ENCODE measurements at regions not wholly inside any gene's neighbourhood (a gene's known extent, or its start where the extent isn't known, plus 50 kb on each side); places are given as distances from the start of the nearest gene placed in this dataset.
"Not testable (repeated sequence)": the region's sequence is repeated elsewhere in the genome, so short reads cannot be mapped to it uniquely, and the experiment has no call there.

DNA sequence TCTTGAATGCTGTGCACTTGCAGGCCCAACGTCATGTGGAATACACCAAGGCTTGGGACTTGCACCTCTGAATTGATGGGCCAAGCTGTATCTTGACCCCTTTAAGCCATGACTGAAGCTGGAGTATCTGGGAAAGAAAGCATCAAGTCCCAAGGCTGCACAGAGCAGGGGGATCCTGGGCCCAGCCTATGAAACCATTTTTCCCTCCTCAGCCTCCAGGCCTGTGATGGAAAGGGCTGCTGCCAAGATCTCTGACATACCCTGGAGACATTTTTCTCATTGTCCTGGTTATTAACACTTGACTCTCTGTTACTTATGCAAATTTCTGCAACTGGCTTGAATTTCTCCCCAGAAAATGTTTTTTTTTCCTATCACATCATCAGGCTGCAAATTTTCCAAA, 174.0 kb upstream of the SNX2 start:
- DNase-seq (ENCODE audit: low read depth in 2 of 2): no peak

DNA sequence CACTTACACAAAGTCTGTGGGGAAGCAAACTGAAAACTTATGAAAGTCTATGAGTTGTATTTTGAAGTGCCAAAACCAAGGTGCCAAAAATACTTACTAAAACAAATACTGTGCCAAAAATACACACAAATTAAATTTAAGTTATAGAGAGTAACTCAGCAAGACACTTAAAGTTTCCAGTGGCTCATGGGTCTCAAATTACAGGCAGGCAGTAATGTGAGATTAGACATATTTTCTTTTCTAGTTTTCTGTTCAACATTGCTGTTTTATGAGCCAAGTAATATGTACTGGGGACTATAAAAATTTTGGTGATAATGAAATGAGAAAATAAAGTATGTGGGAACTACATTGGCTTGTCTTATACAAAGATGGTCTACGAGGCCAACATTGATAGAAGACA, 172.2 kb upstream of the SNX2 start:
- DNase-seq (ENCODE audit: low read depth in 2 of 2): no peak

- no peak for DNase-seq (ENCODE audit: low read depth in 2 of 2)
Measured at GRCh38 chr5:122605236-122605635, 169.6 kb upstream of the SNX2 start.

GRCh38 chr5:122607818-122608217, 167.1 kb upstream of the SNX2 start:
- DNase-seq (ENCODE audit: low read depth in 2 of 2): no peak

DNA sequence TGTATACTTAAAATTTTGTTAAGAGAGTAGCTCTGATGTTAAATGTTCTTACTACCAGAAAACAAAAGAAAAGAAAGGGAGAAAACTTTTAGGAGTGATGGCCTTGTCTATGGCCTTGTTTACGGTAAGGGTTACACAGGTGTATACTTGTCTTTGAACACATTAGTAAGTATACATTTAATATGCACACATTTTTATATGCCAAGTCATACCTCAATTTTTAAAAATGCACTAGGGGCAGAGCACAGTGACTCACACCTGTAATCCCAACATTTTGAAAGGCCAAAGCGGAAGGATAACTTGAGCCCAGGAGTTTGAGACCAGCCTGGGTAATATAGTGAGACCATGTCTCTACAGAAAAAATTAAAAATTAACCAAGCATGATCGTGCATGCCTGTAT, 166.7 kb upstream of the SNX2 start:
- no peak for DNase-seq (ENCODE audit: low read depth in 2 of 2)

DNA sequence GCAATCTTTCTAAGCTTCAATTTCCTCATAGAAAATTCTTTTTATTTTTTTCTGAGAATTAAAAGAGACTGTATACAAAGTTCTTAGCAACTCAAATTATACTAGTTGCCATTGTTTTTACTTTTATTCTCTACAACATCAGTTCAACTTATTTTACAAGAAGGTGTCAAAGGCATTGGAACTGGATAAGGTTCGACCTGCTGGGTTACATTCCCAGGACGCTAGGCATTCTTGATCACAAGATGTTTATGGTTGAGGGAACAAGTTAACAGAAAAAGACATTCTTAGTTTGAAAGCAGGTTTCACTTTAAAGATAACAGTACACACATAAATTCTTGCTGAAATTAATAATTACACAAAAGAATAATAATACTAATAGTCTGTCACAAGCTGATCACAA, 163.5 kb upstream of the SNX2 start:
- no peak for DNase-seq (ENCODE audit: low read depth in 2 of 2)

- DNase-seq (ENCODE audit: low read depth in 2 of 2): no peak
Measured at GRCh38 chr5:122612901-122613300, 162.0 kb upstream of the SNX2 start.

- DNase-seq (ENCODE audit: low read depth in 2 of 2): no peak
Measured at GRCh38 chr5:122615146-122615545, 159.7 kb upstream of the SNX2 start.

- no peak for DNase-seq (ENCODE audit: low read depth in 2 of 2)
Measured at GRCh38 chr5:122615832-122616231, 159.0 kb upstream of the SNX2 start.

GRCh38 chr5:122618046-122618445, 156.8 kb upstream of the SNX2 start:
- DNase-seq (ENCODE audit: low read depth in 2 of 2): not testable (repeated sequence)

DNA sequence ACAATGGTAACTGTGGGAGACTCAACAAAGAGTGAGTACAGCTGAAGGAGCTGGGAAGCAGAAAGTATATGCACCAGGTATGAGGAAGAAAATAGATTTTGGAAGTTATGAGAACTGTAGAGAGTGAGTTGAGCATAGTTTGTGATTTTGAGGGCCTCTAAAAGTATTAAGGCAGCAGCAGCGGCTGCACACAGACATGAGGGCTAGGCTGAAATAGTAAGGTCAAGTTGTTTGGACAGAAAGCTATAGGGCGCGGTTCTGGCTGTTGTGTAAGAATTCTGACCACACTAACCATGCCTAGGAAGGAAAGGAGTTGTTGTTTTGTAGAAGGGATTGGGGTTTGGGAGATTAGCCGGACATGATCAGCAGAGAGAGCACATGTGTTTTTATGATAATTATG, 154.1 kb upstream of the SNX2 start:
- not testable (repeated sequence) for DNase-seq (ENCODE audit: low read depth in 2 of 2)

DNA sequence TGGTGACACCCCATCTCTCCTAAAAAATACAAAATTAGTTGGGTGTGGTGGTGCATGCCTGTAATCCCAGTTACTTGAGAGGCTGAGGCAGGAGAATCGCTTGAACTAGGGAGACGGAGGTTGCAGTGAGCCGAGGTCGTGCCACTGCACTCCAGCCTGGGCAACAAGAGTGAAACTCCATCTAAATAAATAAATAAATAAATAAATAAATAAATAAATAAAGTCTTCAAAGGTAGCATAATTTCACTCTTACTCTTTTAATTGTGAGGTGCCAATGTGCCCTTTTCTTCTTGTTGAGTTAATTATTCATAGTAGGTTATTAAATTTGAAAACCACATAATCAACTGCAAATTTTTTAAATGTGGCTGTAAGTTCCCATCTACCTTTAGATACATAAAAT, 146.2 kb upstream of the SNX2 start:
- DNase-seq (ENCODE audit: low read depth in 2 of 2): not testable (repeated sequence)

GRCh38 chr5:122629121-122629677, 145.7 kb upstream of the SNX2 start:
- DNase-seq (ENCODE audit: low read depth in 2 of 2): no peak

DNA sequence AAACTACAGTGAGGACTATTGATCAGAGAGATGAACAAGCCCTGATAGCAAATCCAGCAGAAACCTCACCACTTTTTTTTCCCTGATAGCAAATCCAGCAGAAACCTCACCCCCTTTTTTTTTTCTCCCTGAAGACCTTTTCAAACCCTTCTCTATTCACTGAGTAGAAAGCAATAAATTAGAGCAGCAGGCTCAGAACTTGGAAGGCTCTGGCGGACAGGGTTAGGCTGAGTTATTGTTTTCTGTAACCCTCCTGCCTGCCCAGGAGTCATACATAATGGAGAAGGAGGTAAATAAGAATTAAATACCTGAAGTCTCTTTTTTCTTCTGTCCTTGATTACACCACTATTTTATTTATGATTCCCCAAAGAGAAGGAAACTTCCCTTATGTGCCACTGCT, 136.3 kb upstream of the SNX2 start:
- DNase-seq (ENCODE audit: low read depth in 2 of 2): no peak

GRCh38 chr5:122639033-122639432, 135.8 kb upstream of the SNX2 start:
- DNase-seq (ENCODE audit: low read depth in 2 of 2): no peak

GRCh38 chr5:122639864-122640263, 135.0 kb upstream of the SNX2 start:
- no peak for DNase-seq (ENCODE audit: low read depth in 2 of 2)

DNA sequence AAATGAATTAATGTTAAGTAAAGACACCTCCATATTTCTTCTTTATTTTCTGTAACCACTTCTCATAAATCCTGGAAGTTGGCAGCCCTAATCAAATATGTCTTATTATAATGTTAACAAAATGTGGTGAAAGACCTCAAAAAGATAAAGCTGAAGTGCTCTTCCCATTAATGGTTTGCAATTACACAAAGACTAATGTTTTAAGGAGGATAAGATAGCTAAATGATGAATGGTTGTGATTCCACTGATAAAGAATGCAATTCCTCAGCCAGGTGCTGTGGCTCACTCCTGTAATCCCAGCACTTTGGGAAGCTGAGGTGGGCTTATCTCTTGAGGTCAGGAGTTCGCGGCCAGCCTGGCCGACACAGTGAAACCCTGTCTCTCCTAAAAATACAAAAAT, 125.8 kb upstream of the SNX2 start:
- no peak for DNase-seq (ENCODE audit: low read depth in 2 of 2)

DNA sequence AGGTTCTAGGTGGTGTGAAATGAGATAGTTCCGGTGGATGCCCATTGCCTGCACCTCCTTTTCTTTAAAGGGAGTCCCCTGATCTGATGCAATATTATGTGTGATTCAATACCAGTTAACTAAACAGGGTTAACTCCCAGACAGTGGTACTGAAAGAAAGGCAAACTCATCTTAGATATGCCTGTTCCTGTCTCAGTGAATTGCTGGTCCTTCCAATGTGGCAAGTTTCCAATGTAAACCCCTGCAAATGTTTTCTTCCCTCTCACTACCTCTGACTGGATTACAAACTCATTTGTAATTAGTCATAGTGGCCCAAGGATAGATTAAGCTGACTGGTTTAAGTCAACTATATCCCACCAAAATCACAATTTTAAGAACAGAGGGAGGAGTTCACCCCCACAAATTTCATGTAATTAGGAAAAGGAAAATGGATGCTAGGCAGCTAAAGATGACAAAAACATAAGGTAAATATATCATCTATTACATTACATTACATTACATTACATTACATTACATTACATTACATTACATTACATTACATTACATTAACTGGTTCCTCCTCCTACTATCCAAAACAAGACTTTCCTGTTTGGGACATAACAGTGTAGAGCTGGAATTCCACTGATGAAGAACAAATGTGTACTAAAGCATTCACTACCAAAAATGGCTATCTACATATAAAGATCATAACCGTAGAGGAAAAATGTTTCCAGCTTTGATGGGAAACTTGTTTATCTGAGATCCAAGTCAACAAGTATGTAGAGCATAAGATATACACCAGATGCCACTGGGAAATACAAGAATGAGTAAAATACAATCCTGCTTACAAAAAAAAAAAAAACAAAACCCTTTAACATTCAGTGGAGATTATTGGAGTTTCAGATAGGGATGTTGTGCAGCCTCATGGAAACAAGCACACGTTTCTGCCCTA, 121.5 kb upstream of the SNX2 start:
- DNase-seq (ENCODE audit: low read depth in 2 of 2): no peak

GRCh38 chr5:122656160-122656559, 118.7 kb upstream of the SNX2 start:
- no peak for DNase-seq (ENCODE audit: low read depth in 2 of 2)

DNA sequence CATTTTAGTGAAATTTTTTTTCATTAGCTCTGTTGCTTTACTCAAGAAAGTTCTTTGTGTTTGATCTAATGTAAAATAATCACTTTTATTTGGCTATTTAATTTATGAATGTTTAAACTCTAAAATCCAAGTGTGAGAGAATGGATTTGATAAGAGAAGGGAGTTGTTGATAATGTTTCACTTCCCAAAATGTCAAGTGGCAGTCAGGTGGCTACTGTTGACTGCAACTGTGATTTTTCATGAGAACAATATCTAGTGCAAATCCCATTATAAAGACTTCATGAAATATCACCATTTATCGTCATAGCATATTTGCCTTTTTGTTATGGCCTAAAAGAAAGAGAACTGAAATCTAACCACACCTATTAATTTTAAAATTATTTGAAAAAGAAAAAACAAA, 118.3 kb upstream of the SNX2 start:
- no peak for DNase-seq (ENCODE audit: low read depth in 2 of 2)

GRCh38 chr5:122661496-122662180, 113.2 kb upstream of the SNX2 start:
- DNase-seq (ENCODE audit: low read depth in 2 of 2): no peak

DNA sequence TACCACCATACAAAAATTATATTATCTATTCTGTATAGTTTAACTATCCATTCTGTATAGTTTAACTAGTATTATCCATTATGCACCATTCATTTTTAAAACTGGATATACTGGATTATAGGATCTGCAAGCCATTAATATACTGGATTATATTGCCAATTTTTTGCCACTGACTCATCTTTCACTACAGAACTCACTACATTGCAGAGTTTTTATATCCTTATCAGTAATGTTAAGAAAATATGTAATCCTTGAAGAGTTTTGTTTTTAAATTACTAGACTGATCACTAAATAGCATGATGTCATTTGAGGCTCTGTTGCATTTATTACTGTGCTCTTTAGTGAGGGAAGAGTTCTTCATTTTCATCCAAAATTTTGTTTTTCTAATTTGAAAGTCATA, 109.8 kb upstream of the SNX2 start:
- no peak for DNase-seq (ENCODE audit: low read depth in 2 of 2)

DNA sequence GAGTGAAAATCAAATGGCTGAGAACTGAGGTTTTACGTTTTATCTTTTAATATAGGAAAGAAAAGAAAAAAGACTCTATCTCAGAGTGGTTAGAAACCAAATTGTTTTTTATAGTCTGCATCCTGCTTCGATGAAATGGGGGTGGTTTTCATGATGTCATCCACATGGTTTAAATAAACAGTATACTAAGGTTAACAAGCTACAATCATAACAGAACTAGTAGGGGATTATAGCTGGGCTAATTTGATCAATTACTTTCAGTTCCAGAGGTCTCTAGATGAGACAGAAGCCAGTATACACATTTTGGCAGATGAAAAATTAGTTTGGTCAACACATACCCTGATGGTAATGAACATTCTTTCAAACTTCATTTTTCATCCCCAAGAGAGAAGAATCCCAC, 106.3 kb upstream of the SNX2 start:
- DNase-seq (ENCODE audit: low read depth in 2 of 2): no peak

All from stimulated activated CD8-positive, alpha-beta memory T cell treated with anti-CD3 and anti-CD28 coated beads, Interleukin-2, amount 100 ng/mL, for 48 hours (primary cell).